Transverse colon (tissue), 3 donors: ENCODE measurements at regions not wholly inside any gene's neighbourhood (a gene's known extent, or its start where the extent isn't known, plus 50 kb on each side); places are given as distances from the start of the nearest gene placed in this dataset.

Source experiments
- EP300 ChIP-seq: sonication (generic); formaldehyde crosslinking; IDR thresholded peaks from one replicate; pipeline ENCODE4 v1.6.1; 2017; ENCODE audit warnings: antibody characterized with exemption, low read depth
- TF ChIP-seq, protein P1 (sequence below), 5 experiments: fragments of 200-600 bp in 3 of 5; fragments of 450-650 bp in 2 of 5; sonication (generic) in 3 of 5; IDR thresholded peaks; 1 replicate in 2 of 5; 2 replicates in 3 of 5; pipeline ENCODE4 v1.5.1; 2016 to 2017; ENCODE audit warnings: antibody characterized with exemption in 5 of 5, inconsistent platforms in 3 of 5, mild to moderate bottlenecking in 2 of 5, moderate library complexity in 1 of 5

GRCh38 chr3:194251007-194251406 lies 100.1 kb downstream of the CPN2 start:
- TF ChIP-seq, protein P1, sequence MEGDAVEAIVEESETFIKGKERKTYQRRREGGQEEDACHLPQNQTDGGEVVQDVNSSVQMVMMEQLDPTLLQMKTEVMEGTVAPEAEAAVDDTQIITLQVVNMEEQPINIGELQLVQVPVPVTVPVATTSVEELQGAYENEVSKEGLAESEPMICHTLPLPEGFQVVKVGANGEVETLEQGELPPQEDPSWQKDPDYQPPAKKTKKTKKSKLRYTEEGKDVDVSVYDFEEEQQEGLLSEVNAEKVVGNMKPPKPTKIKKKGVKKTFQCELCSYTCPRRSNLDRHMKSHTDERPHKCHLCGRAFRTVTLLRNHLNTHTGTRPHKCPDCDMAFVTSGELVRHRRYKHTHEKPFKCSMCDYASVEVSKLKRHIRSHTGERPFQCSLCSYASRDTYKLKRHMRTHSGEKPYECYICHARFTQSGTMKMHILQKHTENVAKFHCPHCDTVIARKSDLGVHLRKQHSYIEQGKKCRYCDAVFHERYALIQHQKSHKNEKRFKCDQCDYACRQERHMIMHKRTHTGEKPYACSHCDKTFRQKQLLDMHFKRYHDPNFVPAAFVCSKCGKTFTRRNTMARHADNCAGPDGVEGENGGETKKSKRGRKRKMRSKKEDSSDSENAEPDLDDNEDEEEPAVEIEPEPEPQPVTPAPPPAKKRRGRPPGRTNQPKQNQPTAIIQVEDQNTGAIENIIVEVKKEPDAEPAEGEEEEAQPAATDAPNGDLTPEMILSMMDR (IDR thresholded peaks at IDR 0.05), result no peak
- TF ChIP-seq EP300, result no peak
